Keratinocyte (primary cell): ENCODE measurements at regions not wholly inside any gene's neighbourhood (a gene's known extent, or its start where the extent isn't known, plus 50 kb on each side); places are given as distances from the start of the nearest gene placed in this dataset.

Source experiments
- DNase-seq: peaks from one replicate; pipeline ENCODE4 v3.0.0-alpha.2; 2011; ENCODE audit warnings: low read depth, missing footprints, low spot score
- FAIRE-seq: peaks from 2 replicates; lab custom pipeline; 2011; peaks lifted over from hg19 to GRCh38; lab: Jason Lieb, UNC
- H2AFZ ChIP-seq: 2 replicates; pipeline ENCODE4 v1.6.0; 2012; ENCODE audit warnings: low read length, control low read depth, inconsistent platforms; ENCODE audit not compliant: control insufficient read depth
- H3K27ac ChIP-seq: 2 replicates; pipeline ENCODE4 v1.5.1; 2011; ENCODE audit warnings: low read length; ENCODE audit not compliant: control insufficient read depth, insufficient read depth
- H3K27me3 ChIP-seq: 3 replicates; pipeline ENCODE4 v1.6.0; 2011; ENCODE audit warnings: low read length; ENCODE audit not compliant: control insufficient read depth, insufficient read depth; ENCODE audit errors: extremely low read depth
- H3K36me3 ChIP-seq, 2 experiments: 2 replicates in 1 of 2; 3 replicates in 1 of 2; pipeline ENCODE4 v1.5.1; 2011; ENCODE audit warnings: low read length in 2 of 2, mild to moderate bottlenecking in 1 of 2; ENCODE audit not compliant: control insufficient read depth in 2 of 2, insufficient read depth in 2 of 2; ENCODE audit errors: extremely low read depth in 1 of 2
- H3K4me1 ChIP-seq: 3 replicates; pipeline ENCODE4 v1.5.1; 2011; ENCODE audit warnings: low read length; ENCODE audit not compliant: control insufficient read depth, insufficient read depth; ENCODE audit errors: extremely low read depth
- H3K4me2 ChIP-seq: 3 replicates; pipeline ENCODE4 v1.6.0; 2011; ENCODE audit warnings: low read depth, low read length; ENCODE audit not compliant: control insufficient read depth, insufficient read depth; ENCODE audit errors: extremely low read depth
- H3K4me3 ChIP-seq, 3 experiments: fragments of 200-600 bp in 1 of 3; sonication (generic) in 1 of 3; 2 replicates in 2 of 3; 3 replicates in 1 of 3; pipeline ENCODE4 v1.5.1; 2011 to 2016; ENCODE audit warnings: low read length in 3 of 3, mild to moderate bottlenecking in 3 of 3, control low read depth in 2 of 3, inconsistent platforms in 1 of 3, low read depth in 1 of 3, mixed read lengths in 1 of 3, mixed run types in 1 of 3, moderate library complexity in 1 of 3; ENCODE audit not compliant: control insufficient read depth in 2 of 3, insufficient read depth in 2 of 3; ENCODE audit errors: extremely low read depth in 1 of 3
- H3K79me2 ChIP-seq: 2 replicates; pipeline ENCODE4 v1.6.0; 2012; ENCODE audit warnings: low read length; ENCODE audit not compliant: control insufficient read depth, insufficient read depth
- H3K9ac ChIP-seq: 3 replicates; pipeline ENCODE4 v1.6.0; 2011; ENCODE audit warnings: low read length; ENCODE audit not compliant: control insufficient read depth, insufficient read depth; ENCODE audit errors: extremely low read depth
- H3K9me1 ChIP-seq: 3 replicates; pipeline ENCODE4 v1.6.0; 2011; ENCODE audit warnings: low read length; ENCODE audit not compliant: control insufficient read depth, insufficient read depth; ENCODE audit errors: extremely low read depth
- H3K9me3 ChIP-seq: 2 replicates; pipeline ENCODE4 v1.5.1; 2012; ENCODE audit warnings: low read depth, low read length; ENCODE audit not compliant: control insufficient read depth
- H4K20me1 ChIP-seq: 3 replicates; pipeline ENCODE4 v1.6.0; 2011; ENCODE audit warnings: low read length; ENCODE audit not compliant: control insufficient read depth, insufficient read depth; ENCODE audit errors: extremely low read depth
- CTCF ChIP-seq, 3 experiments: IDR thresholded peaks in 1 of 3; conservative IDR thresholded peaks in 1 of 3; optimal IDR thresholded peaks in 1 of 3; 2 replicates in 2 of 3; 3 replicates in 1 of 3; pipeline versions ENCODE3 to v1.5.1; 2011; ENCODE audit warnings: low read length in 3 of 3, mild to moderate bottlenecking in 3 of 3, moderate library complexity in 2 of 3, control low read depth in 1 of 3, inconsistent platforms in 1 of 3; ENCODE audit not compliant: insufficient read depth in 2 of 3; ENCODE audit errors: extremely low read depth in 1 of 3
- EZH2 ChIP-seq: IDR thresholded peaks from one replicate; pipeline ENCODE4 v1.6.1; 2012; ENCODE audit warnings: inconsistent platforms, mild to moderate bottlenecking, low read length, moderate library complexity
- dilution Hi-C: fragments of 300-500 bp; cut with MboI; formaldehyde crosslinking; loops from one replicate; pipeline ENCODE4 v1.7.0; 2020; ENCODE audit warnings: low sequenced_read_pairs; ENCODE audit not compliant: extremely low pct_ligation_motif_present

- Histone ChIP-seq H3K36me3 (no peaks in the 10 kb centered on the region), H3K4me1 (no peaks in the 10 kb centered on the region), H3K4me2 (no peak overlapping the region), H2AFZ (no peak overlapping the region), H3K9ac (no peak overlapping the region), H3K4me3 (no peak overlapping the region), H3K27me3 (no peaks in the 10 kb centered on the region), H3K9me1 (no peaks in the 10 kb centered on the region), H3K79me2 (no peaks in the 10 kb centered on the region), H3K9me3 (no peaks in the 10 kb centered on the region), H4K20me1 (no peaks in the 10 kb centered on the region), H3K27ac (no peak overlapping the region)
- DNase-seq (no peak), FAIRE-seq (no peak)
- TF ChIP-seq CTCF (optimal IDR thresholded peaks at IDR 0.05 in 1 of 3, IDR thresholded peaks at IDR 0.05 in 1 of 3, conservative IDR thresholded peaks at IDR 0.05 in 1 of 3; ENCODE audit: extremely low read depth in 1 of 3, insufficient read depth in 2 of 3, low read length in 3 of 3) = no peak
- TF ChIP-seq EZH2 = no peak
- dilution Hi-C loops = no loop called here
Measured at GRCh38 chr13:80955501-80955900, 614.6 kb upstream of the SPRY2 start.

- FAIRE-seq = no peak
- no peaks in the 10 kb centered on the region for H4K20me1 ChIP-seq
- no peaks in the 10 kb centered on the region for H3K9me3 ChIP-seq
- no peaks in the 10 kb centered on the region for H3K36me3 ChIP-seq
- TF ChIP-seq EZH2 (no peak), CTCF (optimal IDR thresholded peaks at IDR 0.05 in 1 of 3, IDR thresholded peaks at IDR 0.05 in 1 of 3, conservative IDR thresholded peaks at IDR 0.05 in 1 of 3; ENCODE audit: extremely low read depth in 1 of 3, insufficient read depth in 2 of 3, low read length in 3 of 3) (no peak)
- H3K79me2 ChIP-seq = no peaks in the 10 kb centered on the region
- H3K4me3 ChIP-seq = no peak overlapping the region
- H3K4me2 ChIP-seq = no peak overlapping the region
- no peak overlapping the region for H2AFZ ChIP-seq
- H3K27ac ChIP-seq = no peak overlapping the region
- H3K27me3 ChIP-seq = no peaks in the 10 kb centered on the region
- H3K9ac ChIP-seq = no peak overlapping the region
- no peaks in the 10 kb centered on the region for H3K9me1 ChIP-seq
- dilution Hi-C loops = no loop called here
- H3K4me1 ChIP-seq = no peaks in the 10 kb centered on the region
- DNase-seq = no peak
Measured at GRCh38 chr13:80952158-80952557, 611.2 kb upstream of the SPRY2 start.
